H1 (cell line): ENCODE measurements at regions not wholly inside any gene's neighbourhood (a gene's known extent, or its start where the extent isn't known, plus 50 kb on each side); places are given as distances from the start of the nearest gene placed in this dataset.

ENCODE experiments used
- CTCF ChIA-PET: fragments of 300-600 bp; sonication (Branson Sonifier 250); formaldehyde crosslinking; loops from one replicate; lab custom pipeline; 2021; ENCODE audit not compliant: partially characterized antibody; lab: Charles Lee
- POLR2A ChIA-PET: fragments of 300-600 bp; sonication (Branson Sonifier 250); formaldehyde crosslinking; loops from one replicate; lab custom pipeline; 2021; ENCODE audit warnings: inconsistent platforms; ENCODE audit not compliant: partially characterized antibody; lab: Charles Lee
- DNase-seq, 2 experiments: peaks; one replicate each; pipeline versions ENCODE4 v3.0.0 to v3.0.0-alpha.2; 2010 to 2022; ENCODE audit warnings: low spot score in 2 of 2, low read depth in 1 of 2, mixed read lengths in 1 of 2
- FAIRE-seq: peaks from 2 replicates; lab custom pipeline; 2011; peaks lifted over from hg19 to GRCh38; lab: Jason Lieb, UNC
- H2AFZ ChIP-seq: 2 replicates; pipeline ENCODE4 v1.8.1; 2012; ENCODE audit warnings: low read length, inconsistent platforms
- H2AK5ac ChIP-seq: 2 replicates; pipeline ENCODE4 v1.6.1; 2013; ENCODE audit warnings: low read depth, low read length
- H2BK120ac ChIP-seq: replicated peaks from 2 replicates; pipeline ENCODE3; 2013; ENCODE audit warnings: low read depth, low read length, inconsistent platforms
- H2BK12ac ChIP-seq: 2 replicates; pipeline ENCODE4 v1.6.1; 2013; ENCODE audit warnings: low read depth, low read length
- H2BK15ac ChIP-seq: 2 replicates; pipeline ENCODE4 v1.6.1; 2013; ENCODE audit warnings: low read length
- H2BK20ac ChIP-seq: 2 replicates; pipeline ENCODE4 v1.6.1; 2013; ENCODE audit warnings: low read length
- H2BK5ac ChIP-seq: 2 replicates; pipeline ENCODE4 v1.6.1; 2013; ENCODE audit warnings: low read depth, low read length
- H3K14ac ChIP-seq: 2 replicates; pipeline ENCODE4 v1.6.1; 2013; ENCODE audit warnings: inconsistent platforms; ENCODE audit not compliant: insufficient read length
- H3K18ac ChIP-seq: 2 replicates; pipeline ENCODE4 v1.6.1; 2013; ENCODE audit warnings: low read length; ENCODE audit errors: extremely low read depth
- H3K23ac ChIP-seq: 2 replicates; pipeline ENCODE4 v1.6.1; 2013; ENCODE audit warnings: inconsistent platforms; ENCODE audit not compliant: insufficient read length
- H3K23me2 ChIP-seq: 2 replicates; pipeline ENCODE4 v1.6.1; 2013; ENCODE audit warnings: low read depth, low read length
- H3K27ac ChIP-seq: 2 replicates; pipeline ENCODE4 v1.6.1; 2011; ENCODE audit warnings: low read depth, low read length, inconsistent platforms
- H3K27me3 ChIP-seq, 4 experiments: replicated peaks in 1 of 4; 1 replicate in 1 of 4; 2 replicates in 3 of 4; pipeline versions ENCODE4 v1.6.1 to v1.8.1; 2011 to 2013; ENCODE audit warnings: low read length in 3 of 4, mild to moderate bottlenecking in 3 of 4, inconsistent platforms in 2 of 4, mixed read lengths in 2 of 4, moderate library complexity in 1 of 4; ENCODE audit not compliant: control insufficient read depth in 3 of 4, insufficient read depth in 3 of 4; ENCODE audit errors: extremely low read depth in 1 of 4
- H3K36me3 ChIP-seq, 4 experiments: 2 replicates each; pipeline versions ENCODE4 v1.6.1 to v1.8.1; 2011 to 2013; ENCODE audit warnings: mild to moderate bottlenecking in 4 of 4, low read length in 3 of 4, moderate library complexity in 2 of 4, control low read depth in 1 of 4, inconsistent platforms in 1 of 4; ENCODE audit not compliant: insufficient read depth in 4 of 4, control insufficient read depth in 2 of 4
- H3K4ac ChIP-seq: replicated peaks from 2 replicates; pipeline ENCODE3; 2013; ENCODE audit warnings: low read length, low read depth, mixed read lengths, inconsistent platforms; ENCODE audit not compliant: insufficient read length
- H3K4me1 ChIP-seq, 4 experiments: replicated peaks in 1 of 4; 1 replicate in 1 of 4; 2 replicates in 3 of 4; pipeline versions ENCODE4 v1.6.1 to v1.8.1; 2011 to 2013; ENCODE audit warnings: low read length in 3 of 4, inconsistent platforms in 2 of 4, mixed read lengths in 1 of 4; ENCODE audit not compliant: insufficient read depth in 4 of 4, control insufficient read depth in 3 of 4
- H3K4me2 ChIP-seq, 2 experiments: 2 replicates each; pipeline versions ENCODE4 v1.6.1 to v1.8.1; 2011 to 2013; ENCODE audit warnings: low read depth in 2 of 2, low read length in 2 of 2, control low read depth in 1 of 2, inconsistent platforms in 1 of 2, mild to moderate bottlenecking in 1 of 2; ENCODE audit not compliant: insufficient read depth in 1 of 2
- H3K4me3 ChIP-seq, 4 experiments: fragments of 200-600, 300-600 bp in 1 of 4; sonication (generic), shearing (Covaris generic), sonication (Bioruptor Twin) in 1 of 4; 2 replicates each; pipeline versions ENCODE4 v1.5.1 to v1.8.1; 2011 to 2016; ENCODE audit warnings: low read length in 4 of 4, low read depth in 3 of 4, control low read depth in 2 of 4, inconsistent platforms in 2 of 4, mild to moderate bottlenecking in 2 of 4, mixed read lengths in 1 of 4, moderate library complexity in 1 of 4; ENCODE audit not compliant: insufficient read depth in 2 of 4; ENCODE audit errors: extremely low read depth in 1 of 4
- H3K56ac ChIP-seq: replicated peaks from 2 replicates; pipeline ENCODE3; 2013; ENCODE audit warnings: low read depth, mild to moderate bottlenecking, mixed read lengths, low read length, inconsistent platforms; ENCODE audit not compliant: insufficient read length
- H3K79me1 ChIP-seq: 2 replicates; pipeline ENCODE4 v1.6.1; 2013; ENCODE audit warnings: low read depth, low read length, control low read depth
- H3K79me2 ChIP-seq, 2 experiments: 2 replicates each; pipeline versions ENCODE4 v1.6.1 to v1.8.1; 2012 to 2013; ENCODE audit warnings: low read length in 2 of 2, mild to moderate bottlenecking in 2 of 2, inconsistent platforms in 1 of 2; ENCODE audit not compliant: insufficient read depth in 2 of 2, control insufficient read depth in 1 of 2
- H3K9ac ChIP-seq, 4 experiments: replicated peaks in 1 of 4; 1 replicate in 1 of 4; 2 replicates in 3 of 4; pipeline versions ENCODE4 v1.6.1 to v1.8.1; 2011 to 2013; ENCODE audit warnings: low read depth in 3 of 4, low read length in 3 of 4, control low read depth in 2 of 4, mild to moderate bottlenecking in 2 of 4, moderate library complexity in 2 of 4, inconsistent platforms in 1 of 4; ENCODE audit errors: extremely low read depth in 1 of 4
- H3K9me3 ChIP-seq, 2 experiments: 2 replicates each; pipeline versions ENCODE4 v1.6.1 to v1.8.1; 2012 to 2013; ENCODE audit warnings: mild to moderate bottlenecking in 2 of 2, moderate library complexity in 2 of 2, control low read depth in 1 of 2, inconsistent platforms in 1 of 2, low read depth in 1 of 2, low read length in 1 of 2, mixed read lengths in 1 of 2; ENCODE audit not compliant: insufficient read depth in 2 of 2
- H4K20me1 ChIP-seq, 2 experiments: replicated peaks in 1 of 2; 2 replicates each; pipeline versions ENCODE3 to v1.8.1; 2011 to 2013; ENCODE audit warnings: inconsistent platforms in 2 of 2, low read length in 2 of 2, mild to moderate bottlenecking in 1 of 2; ENCODE audit not compliant: insufficient read depth in 2 of 2, control insufficient read depth in 1 of 2
- H4K5ac ChIP-seq: 2 replicates; pipeline ENCODE4 v1.6.1; 2013; ENCODE audit warnings: low read length, low read depth, mixed read lengths, inconsistent platforms; ENCODE audit not compliant: insufficient read length
- H4K8ac ChIP-seq: 2 replicates; pipeline ENCODE4 v1.8.0; 2013; ENCODE audit warnings: mild to moderate bottlenecking, moderate library complexity, low read length, inconsistent platforms; ENCODE audit not compliant: insufficient read depth; ENCODE audit errors: extremely low read depth
- H4K91ac ChIP-seq: replicated peaks from 2 replicates; pipeline ENCODE3; 2013; ENCODE audit warnings: low read length, mixed read lengths, inconsistent platforms; ENCODE audit not compliant: insufficient read length
- CHD1 ChIP-seq: IDR thresholded peaks from 2 replicates; pipeline ENCODE4 v1.6.1; 2012; ENCODE audit warnings: low read depth, low read length, improper control_type of control experiment
- TBP ChIP-seq: IDR thresholded peaks from 2 replicates; pipeline ENCODE4 v1.6.1; 2011; ENCODE audit warnings: low read depth, low read length, improper control_type of control experiment
- WGBS, 2 experiments: shearing (Covaris generic) in 1 of 2; methylation state at CpG; one replicate each; pipeline versions ENCODE4 v1.1.6 to v1.1.7; 2013 to 2015; ENCODE audit warnings: low lambda C conversion rate in 2 of 2, mixed read lengths in 2 of 2, inconsistent platforms in 1 of 2, low coverage in 1 of 2, missing lambda C conversion rate in 1 of 2; ENCODE audit not compliant: insufficient replicate concordance in 2 of 2, insufficient coverage in 1 of 2, insufficient read length in 1 of 2; ENCODE audit errors: extremely low coverage in 1 of 2, missing lambda C conversion rate in 1 of 2; 5-methylcytosine and 5-hydroxymethylcytosine counted together

- H4K20me1 ChIP-seq = no peaks in the 10 kb centered on the region
- H3K4me1 ChIP-seq = no peaks in the 10 kb centered on the region
- H3K9ac ChIP-seq = no peak overlapping the region
- H4K91ac ChIP-seq = no peak overlapping the region
- no peak overlapping the region for H2BK120ac ChIP-seq
- no peak overlapping the region for H3K18ac ChIP-seq
- DNase-seq (no peak), FAIRE-seq (no peak)
- H3K4ac ChIP-seq = no peak overlapping the region
- H2BK12ac ChIP-seq = no peak overlapping the region
- H3K23ac ChIP-seq = no peak overlapping the region
- H3K23me2 ChIP-seq = no peaks in the 10 kb centered on the region
- no peak overlapping the region for H3K27ac ChIP-seq
- H3K14ac ChIP-seq = no peak overlapping the region
- ChIA-PET CTCF (interaction anchor here (1.0 kb wide), 1 partner anchor 8 kb away, joined by 3 read pairs; no protein-coding TSS in a partner anchor), POLR2A (no interaction called here)
- H4K8ac ChIP-seq = no peak overlapping the region
- no peak overlapping the region for H2AK5ac ChIP-seq
- H3K4me2 ChIP-seq = no peak overlapping the region
- H3K27me3 ChIP-seq = no peaks in the 10 kb centered on the region
- H3K56ac ChIP-seq = no peak overlapping the region
- WGBS, 2 experiments = 86% methylated on average over 2 of the region's 2 CpGs; no CpG with 5 or more reads in 1 of the 2 experiments
- no peaks in the 10 kb centered on the region for H3K36me3 ChIP-seq
- H2AFZ ChIP-seq = no peak overlapping the region
- H2BK20ac ChIP-seq = no peak overlapping the region
- no peak overlapping the region for H2BK5ac ChIP-seq
- H2BK15ac ChIP-seq = no peak overlapping the region
- H4K5ac ChIP-seq = no peak overlapping the region
- H3K4me3 ChIP-seq = no peak overlapping the region
- H3K79me1 ChIP-seq = no peaks in the 10 kb centered on the region
- H3K9me3 ChIP-seq = no peaks in the 10 kb centered on the region
- no peaks in the 10 kb centered on the region for H3K79me2 ChIP-seq
- TF ChIP-seq TBP (no peak), CHD1 (no peak)
These were observed 408.6 kb downstream of the PDCD6IP start for GRCh38 chr3:34207002-34207401.
